Activated T-cell treated with anti-CD3 and anti-CD28 coated beads, Interleukin-2, amount 50 U/mL, for 24 hours (primary cell): ENCODE measurements at regions not wholly inside any gene's neighbourhood (a gene's known extent, or its start where the extent isn't known, plus 50 kb on each side); places are given as distances from the start of the nearest gene placed in this dataset.
"Not testable (repeated sequence)": the region's sequence is repeated elsewhere in the genome, so short reads cannot be mapped to it uniquely, and the experiment has no call there.

Experiments
- DNase-seq: peaks from one replicate; pipeline ENCODE4 v3.0.0-alpha.2; 2020
- H3K27ac Mint-ChIP-seq: 2 replicates; pipeline ENCODE4 v1.8.0; 2020; ENCODE audit warnings: mild to moderate bottlenecking, mixed read lengths
- H3K27me3 Mint-ChIP-seq: 2 replicates; pipeline ENCODE4 v1.8.0; 2020; ENCODE audit warnings: mixed read lengths
- H3K36me3 Mint-ChIP-seq: 2 replicates; pipeline ENCODE4 v1.8.0; 2020; ENCODE audit warnings: low read depth, mixed read lengths
- H3K4me1 Mint-ChIP-seq: 2 replicates; pipeline ENCODE4 v1.8.0; 2020; ENCODE audit warnings: low read depth, mixed read lengths
- H3K4me3 Mint-ChIP-seq: 2 replicates; pipeline ENCODE4 v1.8.0; 2020; ENCODE audit warnings: mild to moderate bottlenecking, moderate library complexity, mixed read lengths
- H3K9me3 Mint-ChIP-seq: 2 replicates; pipeline ENCODE4 v1.8.0; 2020; ENCODE audit warnings: mixed read lengths

- Mint-ChIP-seq H3K9me3 (peaks cover 16% of the 10 kb centered on the region), H3K36me3 (no peaks in the 10 kb centered on the region), H3K27ac (no peak overlapping the region), H3K27me3 (no peaks in the 10 kb centered on the region), H3K4me1 (no peaks in the 10 kb centered on the region), H3K4me3 (no peak overlapping the region)
- no peak for DNase-seq
Observed at GRCh38 chr4:66404141-66404540, 733.9 kb upstream of the EPHA5 start.

- H3K27me3 Mint-ChIP-seq: no peaks in the 10 kb centered on the region
- no peak overlapping the region for H3K4me3 Mint-ChIP-seq
- no peaks in the 10 kb centered on the region for H3K4me1 Mint-ChIP-seq
- H3K36me3 Mint-ChIP-seq: no peaks in the 10 kb centered on the region
- DNase-seq: no peak
- peaks cover 11% of the 10 kb centered on the region for H3K9me3 Mint-ChIP-seq
- H3K27ac Mint-ChIP-seq: no peak overlapping the region
Observed at GRCh38 chr4:66376921-66377320, 706.6 kb upstream of the EPHA5 start.

- Mint-ChIP-seq H3K27me3 (no peaks in the 10 kb centered on the region), H3K4me1 (no peaks in the 10 kb centered on the region), H3K27ac (no peak overlapping the region), H3K9me3 (peaks cover 13% of the 10 kb centered on the region), H3K4me3 (no peak overlapping the region), H3K36me3 (no peaks in the 10 kb centered on the region)
- no peak for DNase-seq
Observed at GRCh38 chr4:66376396-66376795, 706.1 kb upstream of the EPHA5 start.

- Mint-ChIP-seq H3K27me3 (no peaks in the 10 kb centered on the region), H3K36me3 (no peaks in the 10 kb centered on the region), H3K4me1 (no peaks in the 10 kb centered on the region), H3K9me3 (peaks cover 13% of the 10 kb centered on the region), H3K4me3 (no peak overlapping the region), H3K27ac (no peak overlapping the region)
- DNase-seq: no peak
Observed at GRCh38 chr4:66373268-66373667, 703.0 kb upstream of the EPHA5 start.

- Mint-ChIP-seq H3K4me3 (no peak overlapping the region), H3K4me1 (no peaks in the 10 kb centered on the region), H3K9me3 (peaks cover 13% of the 10 kb centered on the region), H3K27ac (no peak overlapping the region), H3K36me3 (no peaks in the 10 kb centered on the region), H3K27me3 (no peaks in the 10 kb centered on the region)
- no peak for DNase-seq
Observed at GRCh38 chr4:66372706-66373105, 702.4 kb upstream of the EPHA5 start.

- H3K9me3 Mint-ChIP-seq: peaks cover 14% of the 10 kb centered on the region
- H3K27ac Mint-ChIP-seq: no peak overlapping the region
- no peaks in the 10 kb centered on the region for H3K4me1 Mint-ChIP-seq
- DNase-seq: no peak
- no peaks in the 10 kb centered on the region for H3K36me3 Mint-ChIP-seq
- H3K4me3 Mint-ChIP-seq: no peak overlapping the region
- no peaks in the 10 kb centered on the region for H3K27me3 Mint-ChIP-seq
Observed at GRCh38 chr4:66367043-66367660, 696.9 kb upstream of the EPHA5 start.

- not testable (repeated sequence) for H3K36me3 Mint-ChIP-seq, H3K4me1 Mint-ChIP-seq, H3K27me3 Mint-ChIP-seq, DNase-seq, H3K4me3 Mint-ChIP-seq, H3K27ac Mint-ChIP-seq
- H3K9me3 Mint-ChIP-seq: peaks cover 10% of the 10 kb centered on the region
Observed at GRCh38 chr4:66360395-66360794, 690.1 kb upstream of the EPHA5 start.

GRCh38 chr4:66357316-66357715, 687.0 kb upstream of the EPHA5 start:
- no peak for DNase-seq
- H3K9me3 Mint-ChIP-seq: peaks cover 18% of the 10 kb centered on the region
- H3K4me3 Mint-ChIP-seq: no peak overlapping the region
- no peaks in the 10 kb centered on the region for H3K36me3 Mint-ChIP-seq
- no peaks in the 10 kb centered on the region for H3K4me1 Mint-ChIP-seq
- H3K27ac Mint-ChIP-seq: no peak overlapping the region
- no peaks in the 10 kb centered on the region for H3K27me3 Mint-ChIP-seq

- Mint-ChIP-seq H3K36me3 (no peaks in the 10 kb centered on the region), H3K4me3 (no peak overlapping the region), H3K27ac (no peak overlapping the region), H3K9me3 (peaks cover 17% of the 10 kb centered on the region), H3K4me1 (no peaks in the 10 kb centered on the region), H3K27me3 (no peaks in the 10 kb centered on the region)
- no peak for DNase-seq
Observed at GRCh38 chr4:66355328-66355727, 685.0 kb upstream of the EPHA5 start.

GRCh38 chr4:66351761-66352160, 681.5 kb upstream of the EPHA5 start:
- DNase-seq: no peak
- H3K4me1 Mint-ChIP-seq: no peaks in the 10 kb centered on the region
- no peaks in the 10 kb centered on the region for H3K27me3 Mint-ChIP-seq
- H3K9me3 Mint-ChIP-seq: peaks cover 23% of the 10 kb centered on the region
- H3K27ac Mint-ChIP-seq: no peak overlapping the region
- H3K36me3 Mint-ChIP-seq: no peaks in the 10 kb centered on the region
- H3K4me3 Mint-ChIP-seq: no peak overlapping the region

- Mint-ChIP-seq H3K27ac (no peak overlapping the region), H3K4me1 (no peaks in the 10 kb centered on the region)
Observed at GRCh38 chr4:66340286-66340893, 670.1 kb upstream of the EPHA5 start.

GRCh38 chr4:66339007-66339406, 668.7 kb upstream of the EPHA5 start:
- no peak overlapping the region for H3K27ac Mint-ChIP-seq
- H3K9me3 Mint-ChIP-seq: peaks cover 15% of the 10 kb centered on the region
- DNase-seq: no peak
- no peaks in the 10 kb centered on the region for H3K4me1 Mint-ChIP-seq
- H3K27me3 Mint-ChIP-seq: no peaks in the 10 kb centered on the region
- H3K4me3 Mint-ChIP-seq: no peak overlapping the region
- no peaks in the 10 kb centered on the region for H3K36me3 Mint-ChIP-seq

More at GRCh38 chr4:66340286-66340893, 670.1 kb upstream of the EPHA5 start:
- Mint-ChIP-seq H3K36me3 (no peaks in the 10 kb centered on the region), H3K27me3 (no peaks in the 10 kb centered on the region), H3K4me3 (no peak overlapping the region), H3K9me3 (peaks cover 15% of the 10 kb centered on the region)
- no peak for DNase-seq

- Mint-ChIP-seq H3K27me3 (no peaks in the 10 kb centered on the region), H3K4me3 (no peak overlapping the region), H3K27ac (no peak overlapping the region), H3K9me3 (peaks cover 2% of the 10 kb centered on the region), H3K4me1 (no peaks in the 10 kb centered on the region), H3K36me3 (no peaks in the 10 kb centered on the region)
- no peak for DNase-seq
Observed at GRCh38 chr4:66331761-66332160, 661.5 kb upstream of the EPHA5 start.

GRCh38 chr4:66330125-66330524, 659.8 kb upstream of the EPHA5 start:
- H3K27ac Mint-ChIP-seq: no peak overlapping the region
- no peak for DNase-seq
- H3K4me1 Mint-ChIP-seq: no peaks in the 10 kb centered on the region
- no peak overlapping the region for H3K4me3 Mint-ChIP-seq
- H3K27me3 Mint-ChIP-seq: no peaks in the 10 kb centered on the region
- H3K9me3 Mint-ChIP-seq: peaks cover 3% of the 10 kb centered on the region
- H3K36me3 Mint-ChIP-seq: no peaks in the 10 kb centered on the region

- Mint-ChIP-seq H3K36me3 (no peaks in the 10 kb centered on the region), H3K9me3 (peaks cover 3% of the 10 kb centered on the region), H3K4me1 (no peaks in the 10 kb centered on the region)
Observed at GRCh38 chr4:66328803-66329574, 658.7 kb upstream of the EPHA5 start.

More at GRCh38 chr4:66328803-66329574, 658.7 kb upstream of the EPHA5 start:
- DNase-seq: no peak
- Mint-ChIP-seq H3K27me3 (no peaks in the 10 kb centered on the region), H3K27ac (no peak overlapping the region), H3K4me3 (no peak overlapping the region)
